DMS53 treated with DMSO at 0.1 percent for 48 hours (cell line): ENCODE measurements at regions not wholly inside any gene's neighbourhood (a gene's known extent, or its start where the extent isn't known, plus 50 kb on each side); places are given as distances from the start of the nearest gene placed in this dataset.

Experiments
- DNase-seq: peaks from one replicate; lab custom pipeline; 2025; ENCODE audit not compliant: unreplicated experiment; lab: John Stamatoyannopoulos, UW

GRCh38 chr7:46999866-47000265 lies 582.0 kb downstream of the TNS3 start:
- DNase-seq, result no peak

DNA sequence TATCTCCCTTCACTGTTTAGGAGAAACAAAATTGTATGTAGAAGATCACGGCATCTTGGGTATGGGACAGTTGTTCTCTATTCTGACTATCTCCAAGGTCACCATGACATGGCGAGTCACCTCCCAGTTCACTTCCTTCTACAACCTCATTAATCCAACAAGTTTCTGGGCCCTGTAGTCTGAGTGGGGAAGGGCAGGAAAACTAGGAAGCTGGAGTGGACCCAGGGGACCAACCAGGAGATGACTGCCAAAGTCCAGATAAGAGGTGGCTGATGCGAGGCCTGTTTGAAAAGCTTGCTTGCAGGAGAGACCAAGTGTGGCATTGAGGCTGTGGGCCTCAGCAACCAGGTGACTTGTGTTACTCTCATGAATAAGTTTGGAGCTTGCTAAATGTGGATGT lies 584.9 kb downstream of the TNS3 start:
- no peak for DNase-seq

GRCh38 chr7:46993396-46993795 lies 588.5 kb downstream of the TNS3 start:
- no peak for DNase-seq

DNA sequence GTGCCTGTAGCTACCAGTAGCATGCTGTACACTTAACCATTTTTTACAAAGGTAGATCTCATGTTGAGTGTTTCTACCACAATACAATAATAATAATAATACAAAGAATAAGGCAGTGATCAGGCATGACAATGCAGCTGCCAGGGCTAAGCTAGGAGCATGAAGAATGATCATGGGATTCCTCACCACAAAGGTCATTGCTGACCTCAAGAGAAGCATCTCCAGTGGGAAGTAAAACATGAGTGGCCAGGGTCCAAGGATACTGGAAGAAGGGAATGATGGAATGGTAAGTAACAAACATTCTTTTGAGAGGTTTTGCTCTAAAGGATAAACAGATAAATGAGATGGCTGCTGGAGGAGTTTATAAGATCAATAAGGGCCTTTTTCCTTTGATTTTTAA lies 591.1 kb downstream of the TNS3 start:
- DNase-seq, result no peak

DNA sequence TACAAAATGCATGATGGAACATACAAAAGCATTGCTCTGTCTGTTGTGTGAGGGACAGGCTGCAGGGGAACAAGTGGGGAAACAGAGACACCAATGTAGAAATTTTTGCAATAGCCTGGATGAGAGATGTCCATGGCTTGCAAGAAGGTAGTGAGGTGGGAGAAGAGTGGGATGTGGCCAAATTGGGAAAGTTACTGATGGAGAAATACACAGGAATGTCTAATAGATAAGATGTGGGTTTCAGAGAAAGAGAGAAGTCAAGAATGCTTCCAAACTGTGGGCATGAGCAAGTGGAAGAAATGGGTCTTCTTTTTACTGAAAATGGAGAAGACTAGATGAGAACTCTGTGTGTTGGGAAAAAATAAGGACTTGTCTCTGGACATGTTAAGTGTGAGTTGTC lies 592.7 kb downstream of the TNS3 start:
- DNase-seq, result no peak

- DNase-seq, result no peak
Measured at GRCh38 chr7:46982928-46983327, 599.0 kb downstream of the TNS3 start.

DNA sequence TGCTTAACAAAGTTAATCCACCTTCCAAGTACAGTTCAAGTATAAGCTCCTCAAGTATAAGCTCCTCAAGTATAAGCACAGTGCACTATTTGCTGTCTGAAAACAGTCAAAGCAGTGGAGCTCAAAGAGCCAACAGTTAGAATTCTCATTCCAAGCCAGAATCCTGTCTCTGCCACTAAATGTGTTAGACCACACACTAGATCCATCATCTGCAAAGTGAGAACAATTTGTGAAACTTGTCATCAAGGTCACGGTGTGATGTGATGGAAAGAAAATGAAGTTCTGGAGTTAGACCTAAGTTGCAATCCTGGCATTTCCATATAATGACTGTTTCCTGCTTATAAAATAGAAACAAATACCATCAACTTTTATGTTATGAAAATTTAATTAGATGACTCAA lies 602.5 kb downstream of the TNS3 start:
- DNase-seq, result no peak

GRCh38 chr7:46975493-46975892 lies 606.4 kb downstream of the TNS3 start:
- DNase-seq, result no peak

DNA sequence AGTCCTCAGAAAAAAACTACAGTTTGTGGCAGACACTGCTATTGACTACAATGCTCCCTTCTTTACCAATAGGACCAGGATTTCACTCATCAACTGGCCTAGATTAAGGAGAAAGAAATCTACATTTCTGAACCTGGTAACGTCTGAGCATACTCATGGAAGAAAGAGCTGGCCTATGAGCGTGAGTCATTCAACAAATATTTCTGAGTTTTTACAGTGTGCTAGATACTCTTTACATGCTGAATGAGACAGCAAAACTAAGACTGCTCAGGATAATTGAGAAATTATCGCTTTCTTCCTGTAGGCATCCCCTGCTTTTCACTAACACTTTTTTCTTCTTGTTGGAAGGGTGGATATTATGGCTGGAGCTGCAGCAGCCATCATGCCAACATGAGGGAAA lies 609.7 kb downstream of the TNS3 start:
- no peak for DNase-seq

GRCh38 chr7:46970476-46970875 lies 611.4 kb downstream of the TNS3 start:
- DNase-seq, result no peak

DNA sequence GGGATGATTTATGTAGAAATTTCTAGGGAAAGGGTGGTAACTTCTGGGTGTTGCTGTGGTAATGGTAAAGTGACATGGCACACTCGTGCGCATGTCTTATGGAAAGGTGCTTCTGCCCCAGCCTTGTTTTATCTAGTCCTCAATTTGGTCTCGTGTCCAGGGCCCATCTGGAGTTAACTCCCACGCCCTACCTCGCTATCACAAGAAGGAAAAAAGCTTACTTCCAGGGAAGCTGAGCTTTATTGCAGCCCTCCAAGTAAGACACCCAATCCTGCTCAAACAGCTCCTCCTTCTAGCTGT lies 611.8 kb downstream of the TNS3 start:
- DNase-seq, result no peak

GRCh38 chr7:46969303-46970130 lies 612.4 kb downstream of the TNS3 start:
- DNase-seq, result no peak

- DNase-seq, result no peak
Measured at GRCh38 chr7:46968003-46968402, 613.9 kb downstream of the TNS3 start.

- DNase-seq, result no peak
Measured at GRCh38 chr7:46963719-46964118, 618.2 kb downstream of the TNS3 start.

DNA sequence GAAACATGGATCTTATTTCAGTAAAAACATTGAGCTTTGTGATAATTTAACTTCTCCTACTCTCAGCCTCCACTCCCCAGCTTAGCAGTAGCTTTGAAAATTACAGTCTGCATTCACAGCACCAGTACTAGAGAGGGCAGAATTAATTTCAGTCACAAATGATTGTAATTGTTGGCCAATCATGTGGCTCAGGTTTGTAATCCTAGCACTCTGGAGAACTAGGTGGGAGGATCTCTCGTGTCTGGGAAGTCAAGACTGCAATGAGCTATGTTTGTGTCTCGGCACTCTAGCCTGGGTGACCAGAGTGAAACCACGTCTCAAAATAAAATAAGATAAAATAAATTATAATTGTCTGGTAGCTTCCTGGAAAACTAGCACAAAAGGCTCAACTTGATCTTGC lies 620.9 kb downstream of the TNS3 start:
- DNase-seq, result no peak

DNA sequence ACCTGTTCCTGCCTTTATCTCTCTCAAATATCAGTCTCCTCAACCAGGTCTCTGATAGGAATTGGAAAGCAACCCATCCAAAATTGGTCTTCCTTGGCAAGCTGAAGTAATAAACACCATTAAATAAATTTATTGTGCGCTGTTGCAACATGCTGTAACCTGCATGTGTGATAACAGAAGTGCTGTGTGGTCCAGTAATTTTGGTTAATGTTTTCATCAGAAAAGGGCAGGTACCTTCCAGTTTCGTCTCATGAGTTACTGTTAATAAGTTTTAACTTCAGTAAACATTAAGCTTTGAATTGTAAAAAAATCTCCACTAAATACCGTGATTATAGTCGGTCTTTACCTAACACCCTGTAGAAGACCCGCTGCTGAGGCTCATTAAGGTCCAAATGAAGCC lies 624.7 kb downstream of the TNS3 start:
- no peak for DNase-seq

DNA sequence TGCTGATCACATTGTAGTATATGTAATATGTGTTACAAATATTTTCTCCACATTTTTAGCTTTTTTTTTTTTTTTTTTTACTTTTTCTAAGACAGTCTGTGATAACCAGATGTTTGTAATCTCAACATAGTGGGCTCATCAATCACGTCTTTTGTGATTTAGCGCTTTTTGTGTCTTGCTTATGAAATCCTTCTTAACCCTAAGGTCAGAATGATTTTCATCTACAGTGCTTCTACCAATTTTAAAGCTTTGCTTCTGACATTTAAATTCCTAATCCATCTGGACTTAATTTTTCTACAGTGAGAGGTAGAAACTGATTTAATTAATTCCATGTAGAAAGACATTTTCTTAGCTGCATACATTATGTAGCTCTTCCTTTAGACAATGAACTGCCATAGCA lies 626.4 kb downstream of the TNS3 start:
- no peak for DNase-seq

DNA sequence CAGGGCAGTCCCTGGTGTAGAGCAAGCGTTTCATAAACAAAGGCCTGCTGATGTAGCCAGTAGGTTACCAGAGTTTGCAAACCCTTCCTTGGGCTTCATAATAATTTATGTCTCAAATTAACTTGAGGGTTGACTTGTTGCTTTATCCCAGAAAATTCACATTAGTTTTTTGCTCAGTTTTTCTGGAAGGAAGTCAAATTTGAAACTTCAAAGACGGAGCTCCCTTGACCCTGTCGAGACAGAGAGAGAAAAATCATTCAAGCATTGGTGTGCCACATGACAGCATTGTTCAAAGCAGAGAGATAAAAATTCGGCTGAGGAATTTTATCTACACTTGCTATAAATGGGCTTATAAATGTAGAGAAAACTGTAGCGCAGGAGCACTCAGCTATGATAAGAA lies 627.7 kb downstream of the TNS3 start:
- no peak for DNase-seq

DNA sequence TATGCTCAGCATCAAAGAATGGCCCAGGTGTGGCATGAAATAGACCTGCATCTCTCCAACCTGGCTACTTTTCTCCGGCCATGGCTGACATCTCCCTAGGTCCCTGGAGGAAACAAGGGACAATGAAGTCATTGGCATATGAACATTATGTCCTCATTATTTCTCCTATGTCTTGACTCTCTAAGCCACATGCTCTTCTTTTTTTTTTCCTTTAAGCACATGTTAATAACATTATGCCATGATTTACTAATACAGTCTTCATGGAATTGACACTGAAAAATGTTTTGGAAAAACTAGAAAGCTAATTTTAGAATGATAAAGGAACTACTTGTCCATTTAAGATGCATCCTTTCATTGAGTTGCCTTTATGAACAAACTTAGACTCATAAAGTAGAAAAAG lies 628.9 kb downstream of the TNS3 start:
- no peak for DNase-seq

- no peak for DNase-seq
Measured at GRCh38 chr7:46949270-46949931, 632.5 kb downstream of the TNS3 start.

DNA sequence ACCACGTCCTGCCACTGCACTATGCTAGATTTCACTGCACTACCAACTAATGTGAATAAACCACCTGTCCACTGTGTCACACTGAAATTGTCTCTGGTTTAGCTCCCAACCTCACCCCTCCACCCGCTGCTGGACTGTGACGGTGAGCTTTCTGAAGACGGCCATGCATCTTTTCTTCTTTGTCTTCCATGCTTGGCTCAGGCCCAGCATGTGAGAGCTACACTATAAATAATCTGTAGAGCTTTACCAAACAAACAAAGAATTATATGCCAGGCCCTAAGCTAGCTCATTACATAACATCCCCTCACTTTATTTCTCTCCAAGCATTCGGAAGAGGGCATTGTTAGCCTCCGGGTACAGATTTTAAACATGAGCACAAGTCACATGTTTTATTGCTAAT lies 633.2 kb downstream of the TNS3 start:
- DNase-seq, result no peak

DNA sequence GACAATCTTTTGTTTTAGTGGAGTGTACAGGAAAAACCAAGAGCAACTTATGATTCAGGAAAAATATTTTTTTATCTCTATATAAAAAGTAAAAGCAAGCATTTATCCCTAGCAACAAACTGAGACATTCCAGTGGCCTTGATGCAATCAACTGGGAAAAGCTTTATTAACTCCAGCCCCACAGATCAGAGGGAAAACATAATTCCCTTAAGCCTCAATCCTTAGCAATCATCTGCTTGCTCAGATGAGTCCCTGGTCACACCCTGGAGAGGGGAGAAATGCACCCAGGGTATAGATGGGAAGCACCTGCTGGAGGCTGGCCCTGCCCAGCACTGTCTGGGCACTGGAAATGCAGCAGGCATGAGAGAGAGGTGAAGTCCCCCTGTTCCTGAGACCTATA lies 636.6 kb downstream of the TNS3 start:
- no peak for DNase-seq

DNA sequence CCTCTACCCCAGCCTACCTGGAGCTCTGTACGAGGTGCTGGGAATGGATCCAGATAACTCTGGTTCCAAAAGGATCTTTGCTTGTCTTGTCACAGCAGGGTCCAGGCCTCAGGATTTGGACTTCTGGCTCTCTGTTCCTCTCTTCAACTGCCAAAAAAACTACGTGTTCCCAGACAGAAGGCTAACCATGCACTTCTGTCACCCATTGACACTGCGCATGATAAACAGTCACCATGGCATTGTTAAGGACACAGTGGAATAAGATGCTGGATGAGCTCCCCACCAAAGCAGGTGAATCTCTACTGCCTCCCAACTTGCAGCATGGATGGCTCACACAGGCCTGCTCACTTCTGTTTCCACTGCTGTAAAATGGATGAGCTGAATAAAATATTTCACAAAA lies 637.9 kb downstream of the TNS3 start:
- no peak for DNase-seq
